NCI-H146 treated with DMSO at 0.1 percent for 48 hours (cell line): ENCODE measurements at regions not wholly inside any gene's neighbourhood (a gene's known extent, or its start where the extent isn't known, plus 50 kb on each side); places are given as distances from the start of the nearest gene placed in this dataset.

Source experiments
- DNase-seq: peaks from one replicate; lab custom pipeline; 2025; ENCODE audit not compliant: unreplicated experiment; lab: John Stamatoyannopoulos, UW

DNA sequence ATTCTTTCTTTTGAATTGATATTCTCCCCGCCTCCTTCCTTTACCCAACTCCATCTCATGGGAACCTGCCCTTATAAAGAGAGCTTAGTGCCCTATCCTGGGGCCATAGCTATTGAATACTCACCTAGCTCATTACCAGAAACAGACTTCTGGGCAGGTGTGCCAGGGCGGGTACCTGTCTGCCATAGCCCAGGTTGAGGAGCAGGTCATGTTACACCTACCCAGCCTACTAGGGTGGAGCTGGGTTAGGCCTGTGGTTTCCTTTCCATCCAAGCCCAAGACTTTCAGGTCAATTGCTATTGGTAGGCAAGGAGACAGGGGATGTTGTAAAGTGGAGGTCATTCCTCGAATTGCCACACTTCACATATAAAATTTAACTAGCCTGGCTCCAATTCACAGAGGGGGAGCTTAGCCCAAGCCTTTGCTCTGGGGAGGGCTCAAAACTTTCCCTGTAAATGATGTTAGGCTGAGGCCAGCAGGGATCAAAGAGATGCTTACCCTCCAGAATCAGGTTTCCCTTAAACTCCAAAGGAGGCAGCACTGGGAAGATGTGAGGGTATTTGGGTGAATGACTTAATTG is 87.1 kb upstream of the IPO9 start:
- DNase-seq = no peak

GRCh38 chr1:201742476-201742875 is 86.5 kb upstream of the IPO9 start:
- DNase-seq = no peak

DNA sequence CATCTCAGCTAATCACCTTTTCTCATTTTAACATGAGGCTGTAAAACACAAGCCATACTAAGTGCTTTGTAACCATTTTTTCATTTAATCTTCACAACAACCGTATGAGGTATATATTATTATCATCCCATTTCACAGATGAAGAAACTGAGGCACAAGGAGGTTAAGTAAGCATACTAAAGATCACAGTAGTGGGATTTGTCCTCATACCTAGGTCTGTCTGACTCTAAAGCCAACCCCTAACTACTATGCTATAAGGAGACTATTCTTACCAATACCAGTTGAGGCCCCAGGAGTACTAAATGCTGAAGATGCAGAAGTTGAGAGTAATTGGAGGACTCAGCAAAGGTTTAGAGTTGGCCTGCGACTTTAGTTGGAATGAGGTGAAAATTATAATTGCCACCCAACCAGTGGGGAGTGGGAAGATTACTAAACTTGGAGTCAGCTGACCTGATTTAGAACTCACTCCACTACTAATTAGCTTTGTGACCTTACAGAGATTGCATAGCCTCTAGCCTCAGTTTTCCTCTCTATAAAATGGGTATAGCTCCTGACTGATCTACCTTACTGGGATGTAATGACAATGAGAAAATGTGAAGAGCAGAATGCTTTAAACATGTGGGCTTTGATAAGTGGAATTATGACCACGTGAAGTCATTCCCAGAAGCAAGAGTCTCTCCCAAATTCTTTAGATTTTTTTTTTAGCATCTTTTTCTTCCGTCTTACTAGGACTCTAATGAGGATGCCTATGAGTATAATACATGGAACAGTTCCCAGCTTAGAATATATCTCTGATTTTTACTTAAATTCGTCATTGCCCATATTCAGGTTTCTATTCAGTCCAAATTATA is 85.8 kb upstream of the IPO9 start:
- DNase-seq = no peak

DNA sequence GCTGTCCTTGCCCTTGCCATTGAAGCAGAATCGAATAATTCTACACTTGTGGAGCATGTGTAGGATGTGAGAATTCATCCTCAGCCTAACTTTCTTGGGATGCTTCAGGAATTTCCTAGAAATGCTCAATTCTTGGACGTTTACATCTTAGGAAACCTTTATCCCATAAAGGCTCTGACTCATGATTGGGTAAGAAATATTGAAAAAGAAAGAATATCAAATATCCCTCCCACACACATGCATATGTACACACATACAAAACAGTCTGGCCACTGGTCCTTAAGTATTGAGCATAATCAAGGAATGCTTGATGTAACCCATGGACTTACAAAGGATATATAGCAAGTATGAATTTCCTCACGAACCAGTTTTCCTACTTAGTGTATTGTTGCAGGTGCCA is 83.9 kb upstream of the IPO9 start:
- no peak for DNase-seq

GRCh38 chr1:201746156-201746555 is 82.8 kb upstream of the IPO9 start:
- no peak for DNase-seq

GRCh38 chr1:201747261-201747660 is 81.7 kb upstream of the IPO9 start:
- no peak for DNase-seq

DNA sequence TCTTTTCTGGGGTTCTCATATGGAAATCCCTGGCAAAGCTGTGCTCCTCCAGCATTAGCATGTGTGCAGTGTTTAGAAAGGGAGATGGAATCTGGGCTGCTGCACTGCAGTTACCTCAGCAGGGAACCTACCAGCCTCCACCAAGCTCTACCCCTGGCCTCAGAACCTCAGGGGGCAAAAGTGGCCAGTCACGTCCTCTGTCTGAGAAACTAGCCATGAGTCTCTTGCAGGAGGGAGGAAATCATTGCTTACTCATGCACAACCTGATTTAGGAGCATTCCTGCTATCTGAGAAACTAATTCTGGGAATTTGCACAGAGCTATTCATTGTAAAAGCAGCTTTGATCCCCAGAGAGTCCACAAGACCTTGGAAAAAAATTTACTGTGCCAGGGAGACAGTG is 80.6 kb upstream of the IPO9 start:
- DNase-seq = no peak

DNA sequence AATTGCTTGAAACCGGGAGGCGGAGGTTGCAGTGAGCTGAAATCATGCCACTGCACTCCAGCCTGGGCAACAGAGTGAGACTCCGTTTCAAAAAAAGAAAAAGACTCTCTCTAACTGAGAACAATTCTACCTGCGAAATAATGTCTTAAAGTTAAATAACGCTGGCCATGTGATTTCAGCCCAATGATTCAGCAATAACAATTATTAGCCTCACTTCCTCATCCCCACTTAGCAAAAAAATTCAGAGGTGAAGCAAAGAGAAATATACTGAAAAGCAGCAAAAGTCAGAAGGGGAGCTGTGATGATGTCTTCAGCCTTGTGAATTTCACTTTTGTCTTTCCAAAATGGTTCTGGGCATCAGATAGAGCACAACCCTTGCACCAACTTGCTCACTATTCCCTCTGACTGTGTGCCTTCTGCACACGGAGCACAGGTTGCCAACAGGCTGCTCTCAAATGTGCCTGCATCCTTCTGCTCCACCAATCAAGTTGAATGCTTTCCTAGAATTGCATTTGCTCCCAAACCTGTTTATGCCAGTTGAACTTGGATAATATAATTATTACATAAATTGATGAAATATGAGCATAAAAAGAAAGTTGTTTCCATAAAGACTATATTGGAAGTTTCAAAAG is 79.8 kb upstream of the IPO9 start:
- DNase-seq = no peak

GRCh38 chr1:201750120-201750519 is 78.8 kb upstream of the IPO9 start:
- no peak for DNase-seq

DNA sequence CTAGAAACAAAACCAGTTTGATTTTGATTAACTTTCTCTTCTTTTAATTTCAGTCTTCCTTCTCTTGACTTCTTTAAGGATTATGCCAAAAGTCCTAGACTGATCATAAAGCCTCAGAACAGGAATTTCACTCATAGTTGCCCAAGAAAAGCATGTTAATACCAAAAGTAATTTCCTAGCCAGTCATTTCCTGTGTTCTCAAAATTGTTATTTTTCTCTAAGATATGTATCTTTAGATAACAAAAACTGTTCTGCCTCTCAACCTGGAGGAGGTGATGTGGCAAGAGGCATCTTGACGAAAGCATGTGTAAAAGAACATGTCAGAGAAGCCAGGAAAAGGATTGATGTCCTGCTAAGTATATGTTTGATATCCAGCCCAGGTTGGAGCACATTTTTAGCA is 78.0 kb upstream of the IPO9 start:
- DNase-seq = no peak

GRCh38 chr1:201751872-201752271 is 77.1 kb upstream of the IPO9 start:
- no peak for DNase-seq

- no peak for DNase-seq
Measured at GRCh38 chr1:201752333-201752732, 76.6 kb upstream of the IPO9 start.

DNA sequence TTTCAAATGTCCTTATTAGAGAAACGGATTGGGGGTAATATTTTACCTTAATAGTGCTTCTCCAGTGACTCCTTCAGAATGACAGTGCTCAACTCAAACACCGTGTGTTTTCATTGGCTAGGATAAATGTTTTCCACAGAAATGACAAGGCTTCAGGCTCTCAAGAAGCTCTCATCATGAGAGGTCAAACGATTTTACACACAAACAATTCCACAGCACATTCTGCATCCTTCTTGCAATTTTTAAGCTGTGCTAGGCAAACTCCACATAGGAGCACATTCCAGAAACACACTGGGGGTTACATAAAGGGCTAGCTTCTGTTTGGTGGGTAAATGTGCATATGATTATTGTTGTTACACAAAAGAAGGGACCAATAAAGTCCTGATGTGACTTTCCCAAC is 75.5 kb upstream of the IPO9 start:
- no peak for DNase-seq

GRCh38 chr1:201754353-201754752 is 74.6 kb upstream of the IPO9 start:
- DNase-seq = no peak

DNA sequence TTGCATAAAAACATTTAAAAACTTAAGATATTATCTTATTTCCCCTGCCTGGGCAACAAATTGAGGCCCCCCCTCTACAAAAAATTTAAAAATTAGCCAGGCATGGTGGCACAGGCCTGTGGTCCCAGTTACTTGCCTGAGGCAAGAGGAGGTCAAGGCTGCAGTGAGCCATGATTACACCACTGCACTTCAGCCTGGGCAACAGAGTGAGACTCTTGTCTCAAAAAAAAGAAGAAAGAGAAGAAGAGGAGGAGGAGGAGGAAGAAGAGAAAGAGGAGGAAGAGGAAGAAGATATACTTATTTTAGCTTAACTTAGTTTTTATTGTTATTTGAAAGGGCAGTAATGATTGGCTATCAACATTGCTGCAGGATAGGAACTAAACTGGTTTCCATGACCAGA is 73.8 kb upstream of the IPO9 start:
- no peak for DNase-seq

DNA sequence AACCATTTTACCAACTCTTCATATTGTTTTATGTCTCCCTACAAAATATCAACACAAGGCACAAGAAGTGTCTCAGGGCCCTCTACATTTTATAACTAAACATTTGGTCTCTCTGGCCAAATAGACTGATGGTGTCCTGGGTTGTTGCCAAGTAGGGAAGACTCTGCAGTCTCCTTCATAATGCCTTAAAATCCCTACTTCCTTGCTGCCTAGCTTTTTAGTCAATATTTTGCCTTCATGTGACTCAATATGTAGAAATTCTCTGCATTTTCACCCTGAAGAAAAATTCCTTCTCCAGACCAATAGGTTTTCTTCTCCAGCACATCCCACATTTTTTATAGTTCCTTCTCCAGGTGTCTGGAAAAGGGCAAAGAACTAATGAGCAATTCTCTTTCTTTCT is 72.6 kb upstream of the IPO9 start:
- DNase-seq = no peak

- DNase-seq = no peak
Measured at GRCh38 chr1:201758499-201759050, 70.4 kb upstream of the IPO9 start.

GRCh38 chr1:201759194-201759815 is 69.7 kb upstream of the IPO9 start:
- DNase-seq = no peak

- no peak for DNase-seq
Measured at GRCh38 chr1:201760516-201760915, 68.4 kb upstream of the IPO9 start.

DNA sequence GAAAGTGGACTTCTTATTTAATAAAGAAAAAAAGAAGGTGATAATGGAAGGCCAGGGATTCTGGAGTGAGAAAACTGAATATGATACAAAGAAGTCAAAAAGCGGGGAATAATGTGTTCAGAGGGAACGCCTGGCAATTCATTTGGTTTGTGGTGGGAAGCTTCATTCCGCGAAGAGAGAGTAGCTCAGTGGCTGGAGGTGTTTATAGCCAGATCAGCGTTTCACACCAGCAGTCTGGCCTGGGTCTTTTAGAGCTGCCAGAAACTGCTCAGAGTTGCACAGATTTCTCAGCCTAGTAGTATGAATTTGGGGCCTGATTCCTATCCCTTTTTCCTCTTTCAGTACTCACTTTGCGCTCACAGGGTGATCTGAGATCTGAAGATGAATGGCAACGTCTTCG is 67.8 kb upstream of the IPO9 start:
- DNase-seq = no peak

DNA sequence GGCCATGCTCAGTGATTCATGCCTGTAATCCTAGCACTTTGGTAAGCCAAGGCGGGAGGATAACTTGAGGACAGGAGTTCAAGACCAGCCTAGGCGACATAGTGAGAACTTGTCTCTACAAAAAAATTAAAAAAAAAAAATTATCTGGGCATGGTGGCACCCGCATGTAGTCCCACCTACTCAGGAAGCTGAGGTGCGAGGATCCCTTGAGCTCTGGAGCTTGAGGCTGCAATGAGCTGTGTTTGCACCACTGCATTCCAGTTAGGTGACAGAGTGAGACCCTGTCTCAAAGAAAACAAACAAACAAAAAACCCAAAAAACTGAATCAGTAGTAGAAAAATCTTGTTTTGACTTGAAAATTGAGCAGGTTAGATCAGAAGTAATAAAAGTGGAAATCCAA is 67.1 kb upstream of the IPO9 start:
- no peak for DNase-seq

DNA sequence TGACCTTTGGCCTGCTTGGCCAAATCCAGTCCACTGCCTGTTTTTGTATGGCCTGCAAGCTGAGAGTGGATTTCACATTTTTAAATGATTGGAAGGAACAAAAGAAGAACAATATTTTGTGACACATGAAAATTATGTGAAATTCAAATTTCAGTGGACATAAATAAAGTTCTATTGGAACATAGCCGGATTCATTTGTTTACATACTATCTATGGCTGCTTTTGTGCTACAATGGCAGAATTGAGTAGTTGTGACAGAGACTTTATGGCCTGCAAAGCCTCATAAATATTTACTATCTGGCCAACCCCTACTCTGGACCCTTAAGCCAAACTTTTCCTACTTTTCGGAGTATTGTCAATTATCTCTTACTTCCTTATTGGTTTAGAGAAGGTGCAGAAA is 66.6 kb upstream of the IPO9 start:
- no peak for DNase-seq
